ENCODE measurements at regions not wholly inside any gene's neighbourhood (a gene's known extent, or its start where the extent isn't known, plus 50 kb on each side); places are given as distances from the start of the nearest gene placed in this dataset.

DNA sequence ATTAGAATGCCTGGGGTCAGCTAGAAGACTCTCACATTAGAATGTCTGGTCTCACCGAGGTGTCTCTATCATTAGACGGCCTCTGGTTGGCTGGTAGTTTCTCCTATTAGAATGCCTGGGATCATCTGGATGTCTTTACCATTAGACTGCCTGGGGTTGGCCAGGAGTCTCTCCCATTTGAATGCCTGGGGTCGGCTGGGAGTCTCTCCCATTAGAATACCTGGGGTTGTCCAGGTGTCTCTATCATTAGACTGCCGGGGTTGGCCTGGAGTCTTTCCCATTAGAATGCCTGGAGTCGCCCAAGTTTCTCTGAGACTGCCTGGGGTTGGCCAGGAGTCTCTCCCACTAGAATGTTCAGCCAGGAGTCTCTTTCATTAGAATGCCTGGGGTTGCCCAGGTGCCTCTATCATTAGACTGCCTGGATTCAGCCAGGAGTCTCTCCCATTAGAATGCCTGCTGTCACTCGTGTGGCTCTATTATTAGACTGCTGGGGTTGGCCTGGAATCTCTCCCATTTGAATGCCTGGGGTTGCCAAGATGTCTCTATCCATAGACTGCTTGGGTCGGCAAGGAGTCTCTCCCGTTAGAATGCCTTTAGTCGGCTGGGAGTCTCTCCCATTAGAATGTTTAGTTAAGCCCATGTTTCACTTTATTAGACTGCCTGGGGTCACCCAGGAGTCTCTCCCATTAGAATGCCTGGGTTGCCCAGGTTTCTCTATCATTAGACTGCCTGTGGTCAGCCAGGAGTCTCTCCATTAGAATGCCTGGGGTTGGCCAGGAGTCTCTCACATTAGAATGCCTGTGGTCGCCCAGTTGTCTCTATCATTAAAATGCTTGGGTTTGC is 1467.8 kb downstream of the UQCRFS1 start (continued):
- TF ChIP-seq, protein P1, sequence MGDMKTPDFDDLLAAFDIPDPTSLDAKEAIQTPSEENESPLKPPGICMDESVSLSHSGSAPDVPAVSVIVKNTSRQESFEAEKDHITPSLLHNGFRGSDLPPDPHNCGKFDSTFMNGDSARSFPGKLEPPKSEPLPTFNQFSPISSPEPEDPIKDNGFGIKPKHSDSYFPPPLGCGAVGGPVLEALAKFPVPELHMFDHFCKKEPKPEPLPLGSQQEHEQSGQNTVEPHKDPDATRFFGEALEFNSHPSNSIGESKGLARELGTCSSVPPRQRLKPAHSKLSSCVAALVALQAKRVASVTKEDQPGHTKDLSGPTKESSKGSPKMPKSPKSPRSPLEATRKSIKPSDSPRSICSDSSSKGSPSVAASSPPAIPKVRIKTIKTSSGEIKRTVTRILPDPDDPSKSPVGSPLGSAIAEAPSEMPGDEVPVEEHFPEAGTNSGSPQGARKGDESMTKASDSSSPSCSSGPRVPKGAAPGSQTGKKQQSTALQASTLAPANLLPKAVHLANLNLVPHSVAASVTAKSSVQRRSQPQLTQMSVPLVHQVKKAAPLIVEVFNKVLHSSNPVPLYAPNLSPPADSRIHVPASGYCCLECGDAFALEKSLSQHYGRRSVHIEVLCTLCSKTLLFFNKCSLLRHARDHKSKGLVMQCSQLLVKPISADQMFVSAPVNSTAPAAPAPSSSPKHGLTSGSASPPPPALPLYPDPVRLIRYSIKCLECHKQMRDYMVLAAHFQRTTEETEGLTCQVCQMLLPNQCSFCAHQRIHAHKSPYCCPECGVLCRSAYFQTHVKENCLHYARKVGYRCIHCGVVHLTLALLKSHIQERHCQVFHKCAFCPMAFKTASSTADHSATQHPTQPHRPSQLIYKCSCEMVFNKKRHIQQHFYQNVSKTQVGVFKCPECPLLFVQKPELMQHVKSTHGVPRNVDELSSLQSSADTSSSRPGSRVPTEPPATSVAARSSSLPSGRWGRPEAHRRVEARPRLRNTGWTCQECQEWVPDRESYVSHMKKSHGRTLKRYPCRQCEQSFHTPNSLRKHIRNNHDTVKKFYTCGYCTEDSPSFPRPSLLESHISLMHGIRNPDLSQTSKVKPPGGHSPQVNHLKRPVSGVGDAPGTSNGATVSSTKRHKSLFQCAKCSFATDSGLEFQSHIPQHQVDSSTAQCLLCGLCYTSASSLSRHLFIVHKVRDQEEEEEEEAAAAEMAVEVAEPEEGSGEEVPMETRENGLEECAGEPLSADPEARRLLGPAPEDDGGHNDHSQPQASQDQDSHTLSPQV (IDR thresholded peaks at IDR 0.05), result no peak
- TF ChIP-seq BHLHE40 (IDR thresholded peaks at IDR 0.05; ENCODE audit: borderline replicate concordance in 1 of 2, low read depth in 2 of 2, low read length in 1 of 2) (no peak), MEF2B (IDR thresholded peaks at IDR 0.05; ENCODE audit: partially characterized antibody, poor library complexity, severe bottlenecking) (no peak)
- TF ChIP-seq, protein P2, sequence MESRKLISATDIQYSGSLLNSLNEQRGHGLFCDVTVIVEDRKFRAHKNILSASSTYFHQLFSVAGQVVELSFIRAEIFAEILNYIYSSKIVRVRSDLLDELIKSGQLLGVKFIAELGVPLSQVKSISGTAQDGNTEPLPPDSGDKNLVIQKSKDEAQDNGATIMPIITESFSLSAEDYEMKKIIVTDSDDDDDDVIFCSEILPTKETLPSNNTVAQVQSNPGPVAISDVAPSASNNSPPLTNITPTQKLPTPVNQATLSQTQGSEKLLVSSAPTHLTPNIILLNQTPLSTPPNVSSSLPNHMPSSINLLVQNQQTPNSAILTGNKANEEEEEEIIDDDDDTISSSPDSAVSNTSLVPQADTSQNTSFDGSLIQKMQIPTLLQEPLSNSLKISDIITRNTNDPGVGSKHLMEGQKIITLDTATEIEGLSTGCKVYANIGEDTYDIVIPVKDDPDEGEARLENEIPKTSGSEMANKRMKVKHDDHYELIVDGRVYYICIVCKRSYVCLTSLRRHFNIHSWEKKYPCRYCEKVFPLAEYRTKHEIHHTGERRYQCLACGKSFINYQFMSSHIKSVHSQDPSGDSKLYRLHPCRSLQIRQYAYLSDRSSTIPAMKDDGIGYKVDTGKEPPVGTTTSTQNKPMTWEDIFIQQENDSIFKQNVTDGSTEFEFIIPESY (IDR thresholded peaks at IDR 0.05), result no peak
- TF ChIP-seq, protein P3, sequence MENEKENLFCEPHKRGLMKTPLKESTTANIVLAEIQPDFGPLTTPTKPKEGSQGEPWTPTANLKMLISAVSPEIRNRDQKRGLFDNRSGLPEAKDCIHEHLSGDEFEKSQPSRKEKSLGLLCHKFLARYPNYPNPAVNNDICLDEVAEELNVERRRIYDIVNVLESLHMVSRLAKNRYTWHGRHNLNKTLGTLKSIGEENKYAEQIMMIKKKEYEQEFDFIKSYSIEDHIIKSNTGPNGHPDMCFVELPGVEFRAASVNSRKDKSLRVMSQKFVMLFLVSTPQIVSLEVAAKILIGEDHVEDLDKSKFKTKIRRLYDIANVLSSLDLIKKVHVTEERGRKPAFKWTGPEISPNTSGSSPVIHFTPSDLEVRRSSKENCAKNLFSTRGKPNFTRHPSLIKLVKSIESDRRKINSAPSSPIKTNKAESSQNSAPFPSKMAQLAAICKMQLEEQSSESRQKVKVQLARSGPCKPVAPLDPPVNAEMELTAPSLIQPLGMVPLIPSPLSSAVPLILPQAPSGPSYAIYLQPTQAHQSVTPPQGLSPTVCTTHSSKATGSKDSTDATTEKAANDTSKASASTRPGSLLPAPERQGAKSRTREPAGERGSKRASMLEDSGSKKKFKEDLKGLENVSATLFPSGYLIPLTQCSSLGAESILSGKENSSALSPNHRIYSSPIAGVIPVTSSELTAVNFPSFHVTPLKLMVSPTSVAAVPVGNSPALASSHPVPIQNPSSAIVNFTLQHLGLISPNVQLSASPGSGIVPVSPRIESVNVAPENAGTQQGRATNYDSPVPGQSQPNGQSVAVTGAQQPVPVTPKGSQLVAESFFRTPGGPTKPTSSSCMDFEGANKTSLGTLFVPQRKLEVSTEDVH (IDR thresholded peaks at IDR 0.05; ENCODE audit: low read depth, partially characterized antibody), result no peak
